ENCODE measurements at regions not wholly inside any gene's neighbourhood (a gene's known extent, or its start where the extent isn't known, plus 50 kb on each side); places are given as distances from the start of the nearest gene placed in this dataset.

DNA sequence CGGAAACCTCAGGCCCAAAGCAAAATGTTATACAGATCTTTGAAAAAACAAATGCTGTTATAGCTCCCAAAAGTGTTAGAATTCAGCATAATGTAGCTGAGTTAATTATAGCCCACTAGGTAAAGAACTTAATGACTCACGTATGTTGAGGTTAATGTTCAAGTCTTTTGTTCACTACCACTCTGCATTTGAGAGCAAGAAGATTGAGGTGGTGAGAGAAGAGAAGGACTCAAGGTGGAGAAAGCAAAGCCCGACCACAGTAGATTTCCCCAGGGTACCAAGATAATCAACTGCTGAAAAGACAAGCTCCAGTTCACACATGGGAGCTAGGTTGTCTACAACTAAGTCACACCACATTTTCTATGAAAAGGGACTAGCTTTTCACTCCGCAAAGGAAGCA, 480.2 kb downstream of the DTHD1 start:
- DNase-seq (ENCODE audit: low read depth) = no peak

DNA sequence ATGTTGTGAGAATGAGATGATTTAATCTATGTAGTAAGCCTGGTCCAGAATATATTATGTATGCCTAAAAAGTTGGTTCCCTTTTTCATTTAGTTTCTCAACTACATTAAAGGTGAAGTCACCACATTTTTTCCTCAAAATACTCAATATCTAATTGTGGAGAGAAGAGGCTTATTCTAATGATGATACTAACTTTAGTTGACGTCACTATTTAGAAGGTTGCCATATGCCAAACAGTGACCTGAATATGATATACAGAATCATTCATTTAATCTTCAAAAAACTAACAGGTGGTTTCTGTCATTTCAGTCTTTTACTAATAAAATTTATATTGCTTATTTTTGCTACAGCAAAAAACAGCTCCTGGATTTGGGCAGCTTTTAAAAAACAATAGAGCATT, 480.7 kb upstream of the NWD2 start:
- DNase-seq (ENCODE audit: low read depth) = no peak
- TF ChIP-seq, protein P1, sequence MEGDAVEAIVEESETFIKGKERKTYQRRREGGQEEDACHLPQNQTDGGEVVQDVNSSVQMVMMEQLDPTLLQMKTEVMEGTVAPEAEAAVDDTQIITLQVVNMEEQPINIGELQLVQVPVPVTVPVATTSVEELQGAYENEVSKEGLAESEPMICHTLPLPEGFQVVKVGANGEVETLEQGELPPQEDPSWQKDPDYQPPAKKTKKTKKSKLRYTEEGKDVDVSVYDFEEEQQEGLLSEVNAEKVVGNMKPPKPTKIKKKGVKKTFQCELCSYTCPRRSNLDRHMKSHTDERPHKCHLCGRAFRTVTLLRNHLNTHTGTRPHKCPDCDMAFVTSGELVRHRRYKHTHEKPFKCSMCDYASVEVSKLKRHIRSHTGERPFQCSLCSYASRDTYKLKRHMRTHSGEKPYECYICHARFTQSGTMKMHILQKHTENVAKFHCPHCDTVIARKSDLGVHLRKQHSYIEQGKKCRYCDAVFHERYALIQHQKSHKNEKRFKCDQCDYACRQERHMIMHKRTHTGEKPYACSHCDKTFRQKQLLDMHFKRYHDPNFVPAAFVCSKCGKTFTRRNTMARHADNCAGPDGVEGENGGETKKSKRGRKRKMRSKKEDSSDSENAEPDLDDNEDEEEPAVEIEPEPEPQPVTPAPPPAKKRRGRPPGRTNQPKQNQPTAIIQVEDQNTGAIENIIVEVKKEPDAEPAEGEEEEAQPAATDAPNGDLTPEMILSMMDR (conservative IDR thresholded peaks at IDR 0.05; ENCODE audit: control insufficient read depth, insufficient read depth, low read depth, low read length) = no peak

More for the DNA sequence above, 480.2 kb downstream of the DTHD1 start:
- TF ChIP-seq, protein P1 (conservative IDR thresholded peaks at IDR 0.05; ENCODE audit: control insufficient read depth, insufficient read depth, low read depth, low read length) = no peak
- H3K4me3 ChIP-seq (ENCODE audit: control insufficient read depth, low read depth, low read length) = no peak overlapping the region

DNA sequence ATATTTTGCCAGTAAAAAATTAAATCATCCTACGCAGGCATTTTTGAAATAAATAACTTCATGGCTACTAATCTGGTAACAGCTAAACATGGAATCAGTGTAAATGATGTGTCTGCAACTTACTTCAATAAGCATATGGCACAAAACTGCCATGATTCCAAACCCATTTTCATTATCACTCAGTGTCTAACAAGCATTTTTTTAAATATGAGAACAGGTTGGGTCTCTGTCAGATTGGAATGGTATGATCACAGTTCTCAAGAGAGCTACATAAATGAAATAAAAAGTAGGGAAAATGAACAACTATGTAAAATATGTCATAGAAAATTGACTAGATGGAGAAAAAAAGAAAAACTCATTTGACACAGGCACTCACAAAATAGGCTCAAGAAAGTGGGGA, 476.9 kb upstream of the NWD2 start:
- DNase-seq (ENCODE audit: low read depth) = no peak
- TF ChIP-seq, protein P1 (conservative IDR thresholded peaks at IDR 0.05; ENCODE audit: control insufficient read depth, insufficient read depth, low read depth, low read length) = no peak
- H3K4me3 ChIP-seq (ENCODE audit: control insufficient read depth, low read depth, low read length) = no peak overlapping the region

More for the DNA sequence above, 480.7 kb upstream of the NWD2 start:
- H3K4me3 ChIP-seq (ENCODE audit: control insufficient read depth, low read depth, low read length) = no peak overlapping the region

DNA sequence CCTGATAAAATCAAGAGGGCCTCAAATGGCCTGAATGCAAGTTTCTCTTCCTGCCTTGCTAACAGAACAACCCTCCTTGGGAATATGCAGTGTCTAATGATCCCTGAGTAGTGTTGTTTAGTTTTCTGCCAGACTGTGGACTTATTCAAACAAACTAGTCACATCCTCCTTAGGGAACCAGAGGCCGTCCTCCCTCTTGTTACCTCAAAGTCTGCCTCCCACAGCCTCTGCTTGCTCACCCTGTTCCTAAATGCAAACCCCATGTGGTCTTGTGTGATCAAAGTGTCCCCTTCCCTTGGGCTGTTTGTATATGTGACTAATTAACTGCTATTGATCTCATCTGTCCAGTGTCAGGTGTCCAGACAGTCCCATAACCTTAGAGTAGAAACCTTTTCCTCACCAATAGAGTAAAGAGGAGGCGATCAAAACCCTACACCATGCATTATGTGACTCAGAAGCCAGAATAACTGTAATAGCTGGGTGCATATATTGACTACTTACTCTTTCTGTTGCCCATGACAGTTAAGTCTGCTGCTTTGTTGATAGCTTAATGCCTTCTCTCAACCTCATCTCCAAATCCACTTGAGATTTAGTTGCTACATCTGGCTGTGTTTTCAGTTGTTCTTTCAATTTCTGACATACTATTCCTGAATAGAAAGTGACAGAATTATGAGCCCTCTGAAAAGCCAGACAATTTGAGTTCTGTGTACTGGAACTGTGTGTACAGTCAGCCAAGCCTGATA, 473.0 kb upstream of the NWD2 start:
- TF ChIP-seq, protein P1 (conservative IDR thresholded peaks at IDR 0.05; ENCODE audit: control insufficient read depth, insufficient read depth, low read depth, low read length) = no peak
- H3K4me3 ChIP-seq (ENCODE audit: control insufficient read depth, low read depth, low read length) = no peak overlapping the region
- DNase-seq (ENCODE audit: low read depth) = no peak

DNA sequence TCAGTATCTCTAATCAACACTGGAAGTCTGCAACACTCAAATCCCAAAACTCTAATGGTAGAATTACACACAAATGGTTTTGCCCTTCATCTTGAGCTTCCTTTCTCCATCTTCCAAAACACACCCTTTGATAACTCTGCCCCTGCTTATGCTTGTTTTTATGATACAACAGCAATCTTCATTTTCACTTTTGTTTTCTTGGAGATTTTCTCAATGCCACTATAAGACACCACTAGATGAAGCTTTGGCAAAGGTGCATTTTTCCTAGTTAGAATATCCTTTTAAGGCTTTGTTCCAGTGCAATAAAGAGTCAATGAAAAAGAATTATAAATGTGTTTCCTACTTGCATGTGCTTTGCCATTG, 472.4 kb upstream of the NWD2 start:
- no peak for DNase-seq (ENCODE audit: low read depth)
- no peak overlapping the region for H3K4me3 ChIP-seq (ENCODE audit: control insufficient read depth, low read depth, low read length)
- TF ChIP-seq, protein P1 (conservative IDR thresholded peaks at IDR 0.05; ENCODE audit: control insufficient read depth, insufficient read depth, low read depth, low read length) = no peak

DNA sequence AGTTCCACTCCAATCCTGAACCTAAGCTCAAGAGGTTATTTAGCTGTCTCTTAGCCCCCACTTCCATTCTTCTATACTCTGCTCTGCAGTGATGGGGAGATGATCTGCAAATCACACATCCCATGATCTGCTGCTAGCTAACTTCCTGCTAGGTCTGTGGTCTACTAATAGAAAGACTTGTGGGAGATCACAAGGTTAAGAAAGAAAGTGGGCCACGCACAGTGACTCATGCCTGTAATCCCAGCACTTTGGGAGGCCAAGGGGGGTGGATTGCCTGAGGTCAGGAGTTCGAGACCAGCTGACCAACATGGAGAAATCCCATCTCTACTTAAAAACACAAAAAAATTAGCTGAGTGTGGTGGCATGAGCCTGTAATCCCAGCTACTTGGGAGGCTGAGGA, 471.1 kb upstream of the NWD2 start:
- TF ChIP-seq, protein P1 (conservative IDR thresholded peaks at IDR 0.05; ENCODE audit: control insufficient read depth, insufficient read depth, low read depth, low read length) = no peak
- DNase-seq (ENCODE audit: low read depth) = no peak
- H3K4me3 ChIP-seq (ENCODE audit: control insufficient read depth, low read depth, low read length) = no peak overlapping the region
